Chondrocyte (in vitro differentiated cells): ENCODE measurements at regions not wholly inside any gene's neighbourhood (a gene's known extent, or its start where the extent isn't known, plus 50 kb on each side); places are given as distances from the start of the nearest gene placed in this dataset.

Experiments used
- DNase-seq: peaks from one replicate; pipeline ENCODE4 v3.0.0; 2021; ENCODE audit warnings: mixed read lengths, low spot score
- H3K27ac Mint-ChIP-seq: one replicate; pipeline ENCODE4 v1.8.0; 2021; ENCODE audit warnings: mild to moderate bottlenecking, moderate library complexity, mixed read lengths; ENCODE audit not compliant: unreplicated experiment
- H3K27me3 Mint-ChIP-seq: 2 replicates; pipeline ENCODE4 v1.8.0; 2021; ENCODE audit warnings: low read depth, mixed read lengths
- H3K36me3 Mint-ChIP-seq: 2 replicates; pipeline ENCODE4 v1.8.0; 2021; ENCODE audit warnings: low read depth, mixed read lengths
- H3K4me1 Mint-ChIP-seq: 2 replicates; pipeline ENCODE4 v1.8.0; 2021; ENCODE audit warnings: low read depth, mild to moderate bottlenecking, mixed read lengths
- H3K4me3 Mint-ChIP-seq: one replicate; pipeline ENCODE4 v1.8.0; 2021; ENCODE audit warnings: mild to moderate bottlenecking, moderate library complexity, mixed read lengths; ENCODE audit not compliant: unreplicated experiment
- H3K9me3 Mint-ChIP-seq: 2 replicates; pipeline ENCODE4 v1.8.0; 2021; ENCODE audit warnings: low read depth, mixed read lengths
- CTCF ChIP-seq: fragments of 200-600 bp; sonication (generic); IDR thresholded peaks from 2 replicates; pipeline ENCODE4 v1.5.0; 2021; ENCODE audit warnings: antibody characterized with exemption, mild to moderate bottlenecking, moderate library complexity

- no peak overlapping the region for H3K27ac Mint-ChIP-seq
- no peaks in the 10 kb centered on the region for H3K36me3 Mint-ChIP-seq
- H3K9me3 Mint-ChIP-seq = peaks cover 7% of the 10 kb centered on the region
- no peaks in the 10 kb centered on the region for H3K4me1 Mint-ChIP-seq
- TF ChIP-seq CTCF = no peak
- no peaks in the 10 kb centered on the region for H3K27me3 Mint-ChIP-seq
- no peak for DNase-seq
- no peak overlapping the region for H3K4me3 Mint-ChIP-seq
Measured at GRCh38 chr5:144815131-144815530, 644.5 kb downstream of the KCTD16 start.

GRCh38 chr5:144812763-144813162 is 642.1 kb downstream of the KCTD16 start:
- Mint-ChIP-seq H3K27me3 (peaks cover 2% of the 10 kb centered on the region), H3K36me3 (no peaks in the 10 kb centered on the region), H3K9me3 (peaks cover 13% of the 10 kb centered on the region), H3K4me1 (no peaks in the 10 kb centered on the region), H3K4me3 (no peak overlapping the region), H3K27ac (no peak overlapping the region)
- no peak for DNase-seq
- no peak for TF ChIP-seq CTCF

GRCh38 chr5:144800169-144800568 is 629.5 kb downstream of the KCTD16 start:
- TF ChIP-seq CTCF = no peak
- Mint-ChIP-seq H3K9me3 (no peaks in the 10 kb centered on the region), H3K27me3 (peaks cover 2% of the 10 kb centered on the region), H3K4me1 (peaks cover 4% of the 10 kb centered on the region), H3K36me3 (no peaks in the 10 kb centered on the region), H3K4me3 (no peak overlapping the region), H3K27ac (no peak overlapping the region)
- no peak for DNase-seq

DNA sequence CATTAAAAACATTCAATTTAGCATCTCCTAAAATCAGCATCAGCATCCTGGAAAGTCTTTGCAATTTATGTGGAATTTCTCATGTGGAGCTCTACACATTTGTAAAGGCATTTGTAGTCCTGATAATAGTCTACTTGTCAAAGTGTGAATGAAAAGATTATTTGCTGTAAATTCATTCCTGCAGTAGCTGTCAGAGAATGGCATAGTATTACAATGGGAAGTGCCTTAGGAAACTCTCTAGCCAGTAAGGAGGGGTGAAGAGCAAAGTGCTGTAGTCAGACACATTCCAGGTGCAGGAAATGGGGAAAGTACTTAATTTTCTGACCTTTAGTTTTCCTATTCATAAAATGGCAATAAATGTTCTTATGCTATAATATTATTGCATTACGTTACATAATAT is 627.9 kb downstream of the KCTD16 start:
- no peak for DNase-seq
- Mint-ChIP-seq H3K27ac (no peak overlapping the region), H3K4me3 (no peak overlapping the region), H3K4me1 (peaks cover 12% of the 10 kb centered on the region), H3K9me3 (no peaks in the 10 kb centered on the region), H3K27me3 (peaks cover 2% of the 10 kb centered on the region), H3K36me3 (no peaks in the 10 kb centered on the region)
- no peak for TF ChIP-seq CTCF

- no peak for TF ChIP-seq CTCF
- no peak overlapping the region for H3K27ac Mint-ChIP-seq
- H3K4me1 Mint-ChIP-seq = peaks cover 12% of the 10 kb centered on the region
- no peaks in the 10 kb centered on the region for H3K36me3 Mint-ChIP-seq
- peaks cover 17% of the 10 kb centered on the region for H3K9me3 Mint-ChIP-seq
- no peak for DNase-seq
- H3K27me3 Mint-ChIP-seq = peaks cover 2% of the 10 kb centered on the region
- H3K4me3 Mint-ChIP-seq = no peak overlapping the region
Measured at GRCh38 chr5:144794922-144795321, 624.2 kb downstream of the KCTD16 start.
